D721Med (cell line): ENCODE measurements at regions not wholly inside any gene's neighbourhood (a gene's known extent, or its start where the extent isn't known, plus 50 kb on each side); places are given as distances from the start of the nearest gene placed in this dataset.
"Not testable (repeated sequence)": the region's sequence is repeated elsewhere in the genome, so short reads cannot be mapped to it uniquely, and the experiment has no call there.

Source experiments
- DNase-seq: peaks from one replicate; pipeline ENCODE4 v3.0.0; 2011; ENCODE audit warnings: low spot score; ENCODE audit not compliant: insufficient read length
- FAIRE-seq: peaks from 2 replicates; lab custom pipeline; 2011; peaks lifted over from hg19 to GRCh38; lab: Jason Lieb, UNC
- CTCF ChIP-seq: IDR thresholded peaks from 2 replicates; pipeline ENCODE4 v1.5.1; 2012; ENCODE audit warnings: mild to moderate bottlenecking, control low read depth; ENCODE audit not compliant: insufficient read depth; ENCODE audit errors: missing control alignments

GRCh38 chr2:163983911-163984310, 248.1 kb upstream of the FIGN start:
- DNase-seq = no peak
- no peak for TF ChIP-seq CTCF
- no peak for FAIRE-seq

GRCh38 chr2:163982938-163983337, 247.1 kb upstream of the FIGN start:
- TF ChIP-seq CTCF = no peak
- FAIRE-seq = no peak
- no peak for DNase-seq

DNA sequence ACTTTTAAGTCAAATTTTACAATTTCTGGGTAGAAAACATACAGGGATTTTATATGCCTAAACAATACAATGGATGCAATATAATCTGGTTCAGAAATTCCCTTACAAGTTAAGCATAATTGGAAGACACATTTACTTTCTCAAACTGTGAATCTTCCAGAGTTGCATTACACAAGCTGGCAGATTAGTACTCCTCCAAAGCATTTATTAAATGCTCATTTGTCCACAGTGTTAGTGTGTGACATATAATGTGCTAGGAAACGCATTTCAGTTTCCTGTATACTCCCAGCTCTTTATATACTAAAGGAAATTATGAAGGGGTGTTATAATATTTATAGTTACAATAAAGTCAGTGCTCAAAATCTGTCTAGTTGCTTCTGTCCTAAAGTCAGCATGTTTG, 239.0 kb upstream of the FIGN start:
- FAIRE-seq (no peak), DNase-seq (no peak)
- TF ChIP-seq CTCF = no peak

- FAIRE-seq (no peak), DNase-seq (no peak)
- TF ChIP-seq CTCF = no peak
Measured at GRCh38 chr2:163970058-163970813, 234.4 kb upstream of the FIGN start.

GRCh38 chr2:163964278-163964677, 228.5 kb upstream of the FIGN start:
- DNase-seq, FAIRE-seq: not testable (repeated sequence)

- TF ChIP-seq CTCF = no peak
- DNase-seq (no peak), FAIRE-seq (no peak)
Measured at GRCh38 chr2:163953390-163953907, 217.6 kb upstream of the FIGN start.

GRCh38 chr2:163951312-163951711, 215.5 kb upstream of the FIGN start:
- FAIRE-seq (no peak), DNase-seq (no peak)
- no peak for TF ChIP-seq CTCF
